ENCODE measurements at regions not wholly inside any gene's neighbourhood (a gene's known extent, or its start where the extent isn't known, plus 50 kb on each side); places are given as distances from the start of the nearest gene placed in this dataset.
A peak's percentile ranks its signal among the peaks of the same experiment; 100 is the strongest.
"Not testable (repeated sequence)": the region's sequence is repeated elsewhere in the genome, so short reads cannot be mapped to it uniquely, and the experiment has no call there.

- DNase-seq, result no peak
These were observed 216.8 kb downstream of the TRIM36 start for GRCh38 chr5:114952876-114953275.

GRCh38 chr5:114949756-114950155 is 220.0 kb downstream of the TRIM36 start:
- no peak for DNase-seq

DNA sequence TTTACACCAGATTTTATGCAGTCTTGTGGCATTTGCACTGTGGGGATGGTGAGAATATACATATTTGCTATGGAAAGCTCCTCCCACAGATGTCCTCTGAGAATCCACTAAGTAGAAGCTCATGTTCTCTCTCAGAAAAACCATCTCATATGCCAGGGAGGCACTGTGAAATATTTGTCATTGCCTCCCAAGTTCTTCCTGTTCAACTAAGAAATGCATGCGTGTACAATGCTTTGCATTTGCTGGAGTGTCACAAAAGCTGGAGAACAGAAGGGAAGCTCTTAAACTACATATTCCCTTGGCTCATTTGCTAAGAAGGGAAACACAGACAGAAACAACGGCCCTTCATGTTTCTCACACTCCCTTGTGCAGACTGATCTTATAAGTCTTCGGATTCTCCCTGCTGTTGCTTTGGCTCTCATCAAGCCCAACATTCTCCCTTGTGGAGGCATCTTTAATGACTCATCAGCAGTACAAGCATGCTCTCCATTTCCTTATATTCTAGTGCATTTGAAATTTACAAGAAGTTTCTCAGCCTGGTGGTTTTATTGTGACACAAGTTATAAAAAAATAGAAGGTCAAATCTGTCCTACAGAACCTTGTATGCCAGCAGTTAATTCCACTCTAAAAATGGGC is 220.6 kb downstream of the TRIM36 start:
- no peak for DNase-seq

DNA sequence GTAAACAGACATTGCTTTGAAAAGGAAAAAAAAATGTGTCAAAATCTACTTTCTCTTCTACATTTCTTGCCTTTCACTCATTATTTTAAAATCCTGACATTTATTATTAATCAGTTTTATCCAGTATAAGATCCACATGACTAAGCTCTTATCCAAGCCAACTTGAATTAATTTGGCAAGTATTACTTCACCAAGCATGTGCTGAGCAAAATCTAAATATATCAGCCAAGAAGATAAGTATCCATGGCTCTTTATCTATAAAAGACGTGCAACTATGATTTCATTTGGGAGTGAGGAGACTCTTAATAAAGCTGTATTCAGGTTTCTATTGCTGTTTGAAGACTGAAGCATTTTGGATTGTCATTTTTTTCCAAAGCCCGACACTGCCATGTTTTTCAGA is 221.3 kb downstream of the TRIM36 start:
- no peak for DNase-seq

DNA sequence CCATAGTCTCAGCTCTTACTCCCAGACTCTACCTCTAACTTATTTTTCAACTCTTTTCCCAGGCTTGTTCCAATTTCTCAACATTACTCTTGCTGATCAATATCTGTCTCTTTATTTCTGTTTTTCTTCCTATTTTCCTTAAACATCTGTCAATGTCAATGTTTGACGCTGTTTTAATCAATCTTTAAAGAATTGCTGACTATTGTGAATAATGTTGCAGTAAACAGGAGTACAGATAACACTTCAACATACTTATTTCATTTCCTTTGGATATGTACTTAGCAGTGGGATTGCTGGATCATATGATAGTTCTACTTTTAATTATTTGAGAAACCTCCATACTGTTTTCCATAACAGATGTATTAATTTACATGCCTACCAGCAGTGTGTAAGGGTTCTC is 229.0 kb downstream of the TRIM36 start:
- DNase-seq, result no peak

DNA sequence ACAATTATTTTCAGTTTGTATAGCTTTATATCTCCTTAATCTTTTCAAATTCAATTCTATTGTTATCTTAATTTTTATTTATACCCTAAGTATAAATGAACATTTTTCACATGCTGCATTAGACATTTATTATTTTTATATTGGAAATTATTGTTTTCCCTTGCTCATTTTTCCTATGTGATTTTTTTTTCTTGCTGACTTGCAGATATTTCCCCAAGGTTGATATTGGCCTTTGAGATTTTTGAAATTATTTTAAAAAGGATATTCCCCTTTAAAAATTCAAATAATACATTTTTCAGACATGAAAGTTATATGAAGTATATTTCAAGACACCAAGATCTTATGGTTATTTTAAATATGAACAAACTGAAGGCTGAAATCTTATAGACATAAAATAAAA is 234.2 kb downstream of the TRIM36 start:
- DNase-seq, result no peak

- DNase-seq, result no peak
These were observed 240.9 kb downstream of the TRIM36 start for GRCh38 chr5:114928644-114929462.

- no peak for DNase-seq
These were observed 244.9 kb downstream of the TRIM36 start for GRCh38 chr5:114924769-114925168.

GRCh38 chr5:114912189-114912920 is 257.4 kb downstream of the TRIM36 start:
- DNase-seq, result no peak

- no peak for DNase-seq
These were observed 259.0 kb downstream of the TRIM36 start for GRCh38 chr5:114910727-114911126.

DNA sequence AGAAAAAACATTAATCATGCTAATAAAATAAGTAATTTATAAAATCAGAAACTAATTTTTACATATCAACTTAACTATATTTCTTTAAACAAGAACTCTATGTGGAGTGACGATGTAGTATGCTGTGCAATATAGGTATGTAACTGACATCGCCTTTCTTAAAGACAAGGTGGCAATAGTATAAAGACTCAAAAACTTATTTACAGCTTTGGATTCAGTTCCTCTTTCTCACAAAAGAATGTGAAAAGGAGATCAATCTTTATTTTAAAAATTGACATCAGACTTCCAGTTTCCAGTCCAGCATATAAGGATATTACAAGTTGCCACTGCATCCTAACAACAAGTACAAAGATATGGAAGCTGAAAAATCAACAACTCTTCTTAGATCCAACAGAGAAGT is 260.3 kb downstream of the TRIM36 start:
- DNase-seq, result no peak

DNA sequence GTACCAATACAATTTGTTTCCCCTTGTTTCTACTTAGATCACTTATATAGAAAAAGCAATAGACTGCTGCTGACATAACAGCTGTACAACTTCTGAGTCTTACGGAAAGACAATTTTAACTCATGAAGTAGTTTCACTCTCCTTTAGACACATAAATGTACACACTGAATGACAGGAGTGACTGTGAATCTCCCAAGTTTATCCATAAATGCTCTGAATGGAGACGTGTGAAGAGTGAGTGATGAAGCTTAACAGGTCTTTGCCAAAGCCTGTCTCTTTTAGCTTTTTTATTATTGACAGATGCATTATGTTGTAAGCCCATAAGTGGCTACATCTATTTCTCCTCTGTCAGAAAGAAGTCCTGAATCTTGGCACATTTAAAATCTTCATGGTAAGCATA is 265.9 kb downstream of the TRIM36 start:
- DNase-seq, result no peak

DNA sequence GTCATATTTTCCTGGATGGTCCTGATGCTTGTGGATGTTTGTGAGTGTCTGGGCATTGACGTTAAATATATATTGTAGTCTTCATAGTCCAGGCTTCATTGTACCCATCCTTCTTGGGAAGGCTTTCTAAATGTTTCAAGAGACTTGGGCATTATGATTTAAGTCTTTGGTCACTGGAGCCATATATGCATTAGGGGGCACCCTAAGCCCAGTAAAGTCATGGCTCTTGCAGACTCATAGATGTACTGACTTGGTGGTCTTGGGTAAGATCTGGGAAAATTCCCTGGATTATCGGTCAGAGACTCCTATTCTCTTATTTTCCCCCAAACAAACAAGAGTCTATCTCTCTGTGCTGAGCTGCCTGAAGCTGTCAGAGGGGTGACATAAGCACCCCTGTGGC is 271.1 kb downstream of the TRIM36 start:
- peak in 1 of 2 experiments; percentile 22 for DNase-seq

GRCh38 chr5:114883675-114884074 is 286.0 kb downstream of the TRIM36 start:
- no peak for DNase-seq

DNA sequence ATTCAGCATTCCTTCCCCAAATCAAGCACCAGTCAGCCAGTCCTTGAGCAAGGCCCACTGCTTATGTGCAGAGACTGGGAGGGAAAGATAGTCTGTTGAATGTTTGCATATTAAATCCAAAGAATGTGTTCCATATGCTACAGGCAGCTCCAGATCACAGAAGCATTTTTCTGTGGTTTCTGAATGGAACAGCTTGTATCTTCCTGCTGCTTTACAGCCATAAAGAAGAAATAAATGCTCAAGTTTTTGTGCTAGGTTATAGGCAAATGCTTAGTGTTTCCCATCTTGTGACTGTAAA is 310.3 kb downstream of the TRIM36 start:
- DNase-seq, result no peak

DNA sequence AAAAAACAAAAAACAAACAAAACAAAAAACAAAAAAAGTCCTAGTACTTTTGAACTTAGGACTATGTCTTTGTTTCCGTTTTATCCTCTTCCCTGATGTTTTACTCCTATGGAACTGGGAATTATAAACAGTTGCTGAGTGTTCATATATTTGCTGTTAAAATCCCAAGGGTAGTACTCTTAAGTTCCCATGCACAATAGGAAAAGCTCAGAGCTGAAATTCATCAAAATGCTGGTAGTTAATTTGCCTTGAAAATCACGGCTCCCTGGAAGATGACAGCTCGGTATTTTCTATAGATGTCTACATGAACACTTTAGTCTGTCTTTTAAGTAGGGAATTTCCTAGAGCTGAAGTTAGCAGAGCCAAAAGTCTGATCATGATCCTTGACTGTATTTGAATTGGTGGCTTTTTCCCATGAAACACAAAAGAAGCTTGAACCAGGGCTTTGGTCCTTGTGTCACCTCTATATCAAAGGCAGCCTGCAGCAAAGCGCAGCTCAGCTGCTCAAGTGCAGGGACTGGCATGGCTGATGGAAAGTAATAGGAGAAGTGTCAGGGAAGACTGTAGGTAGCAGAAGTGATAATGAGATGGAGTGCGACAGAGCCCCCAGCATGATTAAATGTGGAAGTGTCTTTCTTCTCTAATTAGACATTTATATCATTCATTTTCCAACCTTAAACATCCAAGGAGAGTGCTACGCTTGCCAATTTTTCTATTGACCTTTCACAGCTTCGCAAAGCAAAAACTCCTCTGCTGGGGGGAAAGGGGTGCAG is 310.9 kb downstream of the TRIM36 start:
- no peak for DNase-seq

GRCh38 chr5:114857941-114858551 is 311.7 kb downstream of the TRIM36 start:
- DNase-seq, result peak; percentile 56 to 81

DNA sequence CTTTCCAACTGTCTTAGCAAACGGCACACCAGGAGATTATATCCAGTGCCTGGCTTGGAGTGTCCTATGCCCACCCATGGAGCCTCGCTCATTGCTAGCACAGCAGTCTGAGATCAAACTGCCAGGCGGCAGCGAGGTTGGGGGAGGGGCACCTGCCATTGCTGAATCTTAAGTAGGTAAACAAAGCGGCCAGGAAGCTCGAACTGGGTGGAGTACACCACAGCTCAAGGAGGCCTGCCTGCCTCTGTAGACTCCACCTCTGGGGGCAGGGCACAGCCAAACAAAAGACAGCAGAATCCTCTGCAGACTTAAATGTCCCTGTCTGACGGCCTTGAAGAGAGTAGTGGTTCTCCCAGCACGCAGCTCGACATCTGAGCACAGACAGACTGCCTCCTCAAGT is 325.0 kb downstream of the TRIM36 start:
- not testable (repeated sequence) for DNase-seq

DNA sequence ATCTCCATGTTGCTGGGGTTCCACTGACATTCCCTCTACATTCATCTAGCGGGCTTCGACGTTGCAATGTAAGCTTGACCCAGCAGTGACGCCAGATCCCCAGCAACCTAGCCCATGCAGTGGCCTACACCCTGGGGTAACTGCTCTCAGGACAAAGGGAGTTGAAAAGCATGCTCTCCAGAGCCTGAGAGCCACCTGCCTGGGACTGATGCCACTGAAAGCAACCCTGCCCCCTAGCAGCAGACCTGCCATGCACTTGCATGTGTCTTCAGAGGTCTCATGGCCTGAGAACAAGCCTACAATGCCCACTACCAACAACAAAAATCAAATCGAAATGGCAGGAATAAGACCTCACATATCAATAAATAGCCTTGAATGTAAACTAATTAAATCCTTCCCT is 330.3 kb downstream of the TRIM36 start:
- no peak for DNase-seq

DNA sequence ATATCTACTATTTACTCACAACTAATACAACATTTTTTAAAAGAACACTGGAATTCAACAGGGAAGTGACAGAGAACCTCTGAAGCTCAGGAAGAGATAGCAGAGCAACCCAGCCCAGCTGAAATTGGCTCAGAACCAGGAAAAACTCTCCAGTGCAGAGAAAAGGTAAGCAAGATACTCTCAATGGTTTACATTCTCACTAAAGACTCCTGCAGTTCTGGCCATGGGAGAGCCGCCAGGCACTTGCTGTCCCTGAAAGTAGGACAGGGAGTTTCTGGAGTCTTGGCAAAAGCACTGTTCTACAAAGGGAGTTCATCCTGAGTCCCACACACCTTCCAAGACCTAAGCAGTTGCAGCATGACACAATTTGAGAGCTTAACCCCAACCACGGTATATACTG is 330.8 kb downstream of the TRIM36 start:
- DNase-seq, result no peak

DNA sequence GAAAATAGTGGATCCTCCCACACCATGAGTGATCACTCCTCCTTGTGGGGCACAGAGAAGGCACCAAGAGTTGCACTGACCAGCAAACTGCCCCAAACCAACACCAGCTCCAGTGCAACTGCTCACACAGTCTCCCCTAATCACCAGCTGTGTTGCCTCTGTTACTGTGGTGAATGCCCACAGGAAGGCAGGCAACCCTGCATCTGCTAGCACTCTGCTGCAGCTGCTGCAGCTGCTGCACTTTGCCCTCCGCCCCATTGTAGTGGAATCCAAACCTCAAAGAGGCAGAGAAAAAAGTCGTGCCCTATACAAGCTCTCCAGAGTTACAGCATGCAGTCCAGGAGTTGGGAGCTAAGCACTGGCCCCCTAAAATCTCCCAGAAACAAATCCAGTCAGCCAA is 339.6 kb downstream of the TRIM36 start:
- DNase-seq, result no peak

DNA sequence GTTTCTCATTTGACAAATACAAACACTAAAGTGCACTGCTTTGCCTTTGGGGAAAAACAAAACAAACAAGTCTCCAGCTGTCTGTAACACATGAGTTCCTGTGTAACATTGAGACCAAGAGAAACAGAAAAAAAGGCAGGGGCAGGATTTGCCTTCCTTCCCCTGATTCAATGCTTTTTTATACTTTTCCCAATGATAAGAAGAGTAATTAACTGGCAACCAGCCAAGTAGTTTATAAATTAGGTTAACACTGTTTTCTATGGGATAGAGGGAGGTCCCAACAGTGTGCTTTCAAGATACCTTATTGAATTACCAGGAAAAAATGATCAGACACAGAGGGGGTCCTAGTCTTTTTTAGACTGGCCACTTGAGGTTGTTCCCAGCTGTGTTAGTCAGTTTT is 346.8 kb downstream of the TRIM36 start:
- no peak for DNase-seq

DNA sequence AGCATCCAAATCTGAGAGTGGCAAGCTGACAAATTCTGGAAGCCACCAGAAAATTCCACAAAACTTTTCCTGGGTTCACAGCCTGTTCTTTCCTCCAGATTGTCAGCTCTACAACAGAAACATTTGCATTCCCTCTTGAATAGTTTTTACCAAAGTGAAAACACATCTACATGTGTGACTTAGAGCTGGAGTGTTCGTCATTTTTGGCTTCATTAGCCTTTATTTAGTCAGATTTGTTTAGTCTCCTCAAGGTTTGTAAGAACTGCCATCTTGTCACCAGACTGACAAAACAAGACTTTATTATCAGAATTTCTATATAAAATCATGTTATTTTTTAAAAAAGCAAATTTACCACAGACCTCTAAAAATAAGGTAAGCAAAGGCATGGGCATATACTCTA is 347.3 kb downstream of the TRIM36 start:
- DNase-seq, result no peak

Measured in NCI-H524 (cell line).